ENCODE measurements at regions not wholly inside any gene's neighbourhood (a gene's known extent, or its start where the extent isn't known, plus 50 kb on each side); places are given as distances from the start of the nearest gene placed in this dataset.
"Not testable (repeated sequence)": the region's sequence is repeated elsewhere in the genome, so short reads cannot be mapped to it uniquely, and the experiment has no call there.

DNA sequence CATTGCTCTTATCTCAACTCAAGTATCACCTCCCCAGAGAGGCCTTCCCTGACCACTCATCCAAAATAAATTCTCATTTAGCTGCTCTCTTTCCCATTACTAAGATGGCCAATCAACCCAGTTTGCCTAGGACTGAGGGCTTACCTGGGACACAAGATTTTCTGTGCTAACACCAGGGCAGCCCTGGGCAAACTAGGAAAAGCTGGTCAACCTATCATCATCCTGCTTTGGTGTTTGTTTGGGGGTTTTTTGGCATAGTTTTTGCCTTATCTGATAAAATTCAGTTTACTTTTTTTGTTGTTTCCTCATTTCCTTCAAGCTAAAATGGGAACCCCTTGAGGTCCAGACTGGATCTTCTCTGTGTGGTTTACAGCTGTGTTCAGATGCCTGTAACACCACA lies 131.4 kb upstream of the NR2F2 start:
- Histone ChIP-seq H3K36me3 (peaks cover under 1% of the 10 kb centered on the region), H3K4me3 (no peak overlapping the region), H3K27ac (no peak overlapping the region), H3K9me3 (no peaks in the 10 kb centered on the region), H3K27me3 (no peaks in the 10 kb centered on the region), H3K4me1 (no peaks in the 10 kb centered on the region)
- no peak for TF ChIP-seq POLR2A (IDR thresholded peaks at IDR 0.05)
- TF ChIP-seq POLR2AphosphoS5 (IDR thresholded peaks at IDR 0.05), result no peak
- TF ChIP-seq, protein P1, sequence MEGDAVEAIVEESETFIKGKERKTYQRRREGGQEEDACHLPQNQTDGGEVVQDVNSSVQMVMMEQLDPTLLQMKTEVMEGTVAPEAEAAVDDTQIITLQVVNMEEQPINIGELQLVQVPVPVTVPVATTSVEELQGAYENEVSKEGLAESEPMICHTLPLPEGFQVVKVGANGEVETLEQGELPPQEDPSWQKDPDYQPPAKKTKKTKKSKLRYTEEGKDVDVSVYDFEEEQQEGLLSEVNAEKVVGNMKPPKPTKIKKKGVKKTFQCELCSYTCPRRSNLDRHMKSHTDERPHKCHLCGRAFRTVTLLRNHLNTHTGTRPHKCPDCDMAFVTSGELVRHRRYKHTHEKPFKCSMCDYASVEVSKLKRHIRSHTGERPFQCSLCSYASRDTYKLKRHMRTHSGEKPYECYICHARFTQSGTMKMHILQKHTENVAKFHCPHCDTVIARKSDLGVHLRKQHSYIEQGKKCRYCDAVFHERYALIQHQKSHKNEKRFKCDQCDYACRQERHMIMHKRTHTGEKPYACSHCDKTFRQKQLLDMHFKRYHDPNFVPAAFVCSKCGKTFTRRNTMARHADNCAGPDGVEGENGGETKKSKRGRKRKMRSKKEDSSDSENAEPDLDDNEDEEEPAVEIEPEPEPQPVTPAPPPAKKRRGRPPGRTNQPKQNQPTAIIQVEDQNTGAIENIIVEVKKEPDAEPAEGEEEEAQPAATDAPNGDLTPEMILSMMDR (IDR thresholded peaks at IDR 0.05), result no peak
- intact Hi-C loops (cut with DNase I; ENCODE audit: low total_unique reads), result no loop called here
- DNase-seq (ENCODE audit: low spot score in 2 of 2), result no peak

DNA sequence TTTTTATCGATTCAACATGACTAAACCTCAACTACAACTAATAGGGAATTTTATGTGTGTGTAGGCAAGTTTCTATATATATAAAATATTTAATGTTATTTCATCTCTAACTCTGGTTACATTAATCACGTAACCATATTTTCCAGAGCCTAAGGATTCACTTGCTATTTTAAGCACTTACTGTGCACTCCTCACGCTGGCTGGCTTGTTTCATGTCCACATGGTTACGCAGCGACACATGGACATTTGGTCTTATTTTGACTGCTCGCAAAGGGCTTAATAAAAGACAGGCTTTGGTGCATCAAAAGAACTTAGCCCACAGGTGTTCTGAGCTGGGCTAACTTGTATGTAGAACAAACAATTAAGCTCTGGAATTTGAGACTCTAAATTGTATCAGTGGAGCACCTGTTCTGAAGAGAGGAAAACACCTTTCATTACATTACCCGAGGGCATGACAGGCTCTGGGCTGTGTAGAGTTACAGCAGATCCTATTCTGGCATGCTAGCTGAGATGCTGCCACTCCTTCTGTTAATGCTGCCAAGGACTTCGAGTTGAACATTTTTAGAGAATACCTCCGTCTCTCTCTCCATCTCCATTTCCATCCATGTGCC lies 130.0 kb upstream of the NR2F2 start:
- Histone ChIP-seq H3K4me1 (no peaks in the 10 kb centered on the region), H3K27ac (no peak overlapping the region), H3K36me3 (no peaks in the 10 kb centered on the region), H3K9me3 (no peaks in the 10 kb centered on the region), H3K27me3 (no peaks in the 10 kb centered on the region), H3K4me3 (no peak overlapping the region)
- intact Hi-C loops (cut with DNase I; ENCODE audit: low total_unique reads), result no loop called here
- TF ChIP-seq POLR2AphosphoS5 (IDR thresholded peaks at IDR 0.05) (no peak), POLR2A (IDR thresholded peaks at IDR 0.05) (no peak)
- TF ChIP-seq, protein P1 (IDR thresholded peaks at IDR 0.05), result no peak
- DNase-seq (ENCODE audit: low spot score in 2 of 2), result no peak

DNA sequence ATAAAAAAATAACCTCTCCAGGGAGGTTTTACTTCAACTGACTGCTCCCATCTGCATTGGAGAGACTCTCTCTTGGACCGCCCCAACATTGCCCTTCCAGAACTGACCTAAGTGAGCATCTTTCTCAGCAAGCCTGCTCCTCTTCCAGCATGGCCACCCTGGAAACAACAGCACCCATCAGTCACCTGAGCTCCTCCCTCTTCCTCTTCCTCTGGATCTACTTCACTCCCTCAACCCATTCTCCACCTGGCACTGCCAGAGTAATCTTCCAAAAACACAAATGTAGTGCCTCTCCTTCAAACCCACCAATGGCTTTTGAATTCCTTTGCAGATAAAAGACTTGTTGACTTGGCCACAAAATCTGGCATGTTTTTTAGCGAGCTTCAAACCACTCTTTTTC lies 128.8 kb upstream of the NR2F2 start:
- no peak for DNase-seq (ENCODE audit: low spot score in 2 of 2)
- Histone ChIP-seq H3K27me3 (no peaks in the 10 kb centered on the region), H3K36me3 (no peaks in the 10 kb centered on the region), H3K4me1 (no peaks in the 10 kb centered on the region), H3K4me3 (no peak overlapping the region), H3K27ac (no peak overlapping the region), H3K9me3 (no peaks in the 10 kb centered on the region)
- TF ChIP-seq, protein P1 (IDR thresholded peaks at IDR 0.05), result no peak
- TF ChIP-seq POLR2A (IDR thresholded peaks at IDR 0.05) (no peak), POLR2AphosphoS5 (IDR thresholded peaks at IDR 0.05) (no peak)
- intact Hi-C loops (cut with DNase I; ENCODE audit: low total_unique reads), result no loop called here

DNA sequence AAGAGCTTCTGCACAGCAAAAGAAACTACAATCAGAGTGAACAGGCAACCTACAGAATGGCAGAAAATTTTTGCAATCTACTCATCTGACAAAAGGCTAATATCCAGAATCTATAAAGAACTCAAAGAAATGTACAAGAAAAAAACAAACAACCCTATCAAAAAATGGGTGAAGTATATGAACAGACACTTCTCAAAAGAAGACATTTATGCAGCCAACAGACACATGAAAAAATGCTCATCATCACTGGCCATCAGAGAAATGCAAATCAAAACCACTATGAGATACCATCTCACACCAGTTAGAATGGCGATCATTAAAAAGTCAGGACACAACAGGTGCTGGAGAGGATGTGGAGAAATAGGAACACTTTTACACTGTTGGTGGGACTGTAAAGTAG lies 124.9 kb upstream of the NR2F2 start:
- H3K27me3 ChIP-seq; DNase-seq (ENCODE audit: low spot score in 2 of 2); H3K4me1 ChIP-seq: not testable (repeated sequence)

DNA sequence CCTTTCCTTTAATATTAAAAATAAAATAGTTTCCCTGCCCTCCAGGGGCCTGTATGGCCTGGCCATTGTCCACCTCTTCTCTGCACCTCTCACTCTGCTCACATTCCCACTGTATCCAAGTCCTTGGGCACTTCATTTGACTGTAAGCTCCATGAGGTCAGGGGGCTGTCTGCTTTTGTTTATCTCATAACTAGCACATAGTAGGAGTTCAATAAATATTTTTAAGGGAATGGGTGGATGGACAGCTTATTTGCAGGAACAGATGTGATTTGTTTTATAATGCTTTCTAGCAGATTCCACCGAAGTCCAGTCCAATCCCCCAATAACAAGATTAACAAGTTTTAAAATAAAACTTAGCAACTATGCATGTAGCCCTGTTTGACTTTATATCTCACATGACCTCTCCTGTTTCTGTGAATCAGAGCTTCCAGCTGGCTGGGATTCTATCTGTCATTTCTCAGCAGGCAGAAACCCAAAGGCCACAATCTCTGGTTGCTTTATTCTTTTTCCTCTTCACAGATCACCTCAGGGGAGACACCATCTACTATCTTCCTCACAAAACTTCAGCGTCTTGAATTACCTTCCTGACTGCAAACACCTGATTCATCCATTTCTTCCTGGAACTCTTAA lies 123.0 kb upstream of the NR2F2 start:
- intact Hi-C loops (cut with DNase I; ENCODE audit: low total_unique reads), result no loop called here

More for the DNA sequence above, 124.9 kb upstream of the NR2F2 start:
- H3K27ac ChIP-seq; H3K36me3 ChIP-seq; intact Hi-C loops (cut with DNase I; ENCODE audit: low total_unique reads); H3K4me3 ChIP-seq; H3K9me3 ChIP-seq: not testable (repeated sequence)

More for the DNA sequence above, 123.0 kb upstream of the NR2F2 start:
- TF ChIP-seq, protein P1 (IDR thresholded peaks at IDR 0.05), result no peak
- no peak for TF ChIP-seq POLR2A (IDR thresholded peaks at IDR 0.05)
- no peak for TF ChIP-seq POLR2AphosphoS5 (IDR thresholded peaks at IDR 0.05)
- H3K36me3 ChIP-seq, result no peaks in the 10 kb centered on the region
- no peak for DNase-seq (ENCODE audit: low spot score in 2 of 2)
- no peak overlapping the region for H3K4me3 ChIP-seq
- H3K4me1 ChIP-seq, result no peaks in the 10 kb centered on the region
- no peaks in the 10 kb centered on the region for H3K27me3 ChIP-seq
- H3K27ac ChIP-seq, result no peak overlapping the region
- H3K9me3 ChIP-seq, result no peaks in the 10 kb centered on the region
